ENCODE measurements at regions not wholly inside any gene's neighbourhood (a gene's known extent, or its start where the extent isn't known, plus 50 kb on each side); places are given as distances from the start of the nearest gene placed in this dataset.

GRCh38 chr4:31692399-31692940 is 972.3 kb downstream of the PCDH7 start:
- H3K4me3 ChIP-seq, result no peak overlapping the region
- intact Hi-C loops (cut with DNase I; ENCODE audit: low total_unique reads), result no loop called here
- TF ChIP-seq, protein P1, sequence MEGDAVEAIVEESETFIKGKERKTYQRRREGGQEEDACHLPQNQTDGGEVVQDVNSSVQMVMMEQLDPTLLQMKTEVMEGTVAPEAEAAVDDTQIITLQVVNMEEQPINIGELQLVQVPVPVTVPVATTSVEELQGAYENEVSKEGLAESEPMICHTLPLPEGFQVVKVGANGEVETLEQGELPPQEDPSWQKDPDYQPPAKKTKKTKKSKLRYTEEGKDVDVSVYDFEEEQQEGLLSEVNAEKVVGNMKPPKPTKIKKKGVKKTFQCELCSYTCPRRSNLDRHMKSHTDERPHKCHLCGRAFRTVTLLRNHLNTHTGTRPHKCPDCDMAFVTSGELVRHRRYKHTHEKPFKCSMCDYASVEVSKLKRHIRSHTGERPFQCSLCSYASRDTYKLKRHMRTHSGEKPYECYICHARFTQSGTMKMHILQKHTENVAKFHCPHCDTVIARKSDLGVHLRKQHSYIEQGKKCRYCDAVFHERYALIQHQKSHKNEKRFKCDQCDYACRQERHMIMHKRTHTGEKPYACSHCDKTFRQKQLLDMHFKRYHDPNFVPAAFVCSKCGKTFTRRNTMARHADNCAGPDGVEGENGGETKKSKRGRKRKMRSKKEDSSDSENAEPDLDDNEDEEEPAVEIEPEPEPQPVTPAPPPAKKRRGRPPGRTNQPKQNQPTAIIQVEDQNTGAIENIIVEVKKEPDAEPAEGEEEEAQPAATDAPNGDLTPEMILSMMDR (IDR thresholded peaks at IDR 0.05), result no peak
- no peak for TF ChIP-seq POLR2A (IDR thresholded peaks at IDR 0.05)
- no peaks in the 10 kb centered on the region for H3K27me3 ChIP-seq
- no peak for DNase-seq
- WGBS, 2 donors, result 63 to 64% methylated on average over 4 of the region's 4 CpGs
- no peaks in the 10 kb centered on the region for H3K4me1 ChIP-seq
- H3K36me3 ChIP-seq (ENCODE audit: low read depth, missing control alignments), result no peaks in the 10 kb centered on the region
- H3K27ac ChIP-seq, result no peak overlapping the region
- no peaks in the 10 kb centered on the region for H3K9me3 ChIP-seq

DNA sequence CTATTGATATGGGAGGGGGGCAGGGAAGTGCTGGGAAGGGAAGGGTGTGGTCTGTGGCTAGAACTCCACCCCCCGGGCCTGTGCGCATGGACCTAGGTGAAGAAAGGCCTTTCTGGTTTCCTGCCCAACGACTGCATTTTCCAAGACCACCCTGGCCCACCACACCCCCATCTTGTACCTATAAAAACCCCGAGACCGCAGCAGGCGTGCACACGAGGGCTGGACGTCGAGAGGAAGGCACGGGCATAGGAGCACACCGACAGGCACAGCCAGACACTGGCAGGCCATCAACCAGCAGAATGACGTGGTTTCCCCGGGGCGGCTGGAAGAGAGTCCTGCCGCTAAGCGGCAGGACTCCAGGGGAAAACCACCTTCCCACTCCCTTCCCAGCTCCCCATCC is 981.1 kb downstream of the PCDH7 start:
- intact Hi-C loops (cut with DNase I; ENCODE audit: low total_unique reads), result no loop called here
- H3K36me3 ChIP-seq (ENCODE audit: low read depth, missing control alignments), result no peaks in the 10 kb centered on the region
- TF ChIP-seq, protein P1 (IDR thresholded peaks at IDR 0.05), result no peak
- TF ChIP-seq POLR2A (IDR thresholded peaks at IDR 0.05), result no peak
- H3K27me3 ChIP-seq, result no peaks in the 10 kb centered on the region
- no peak for DNase-seq
- no peak overlapping the region for H3K27ac ChIP-seq
- WGBS, 2 donors, result 75 to 82% methylated on average over 16 of the region's 16 CpGs
- H3K4me3 ChIP-seq, result peak overlapping the region in 1 of 2 donors; percentile 27
- H3K4me1 ChIP-seq, result no peaks in the 10 kb centered on the region
- no peaks in the 10 kb centered on the region for H3K9me3 ChIP-seq

DNA sequence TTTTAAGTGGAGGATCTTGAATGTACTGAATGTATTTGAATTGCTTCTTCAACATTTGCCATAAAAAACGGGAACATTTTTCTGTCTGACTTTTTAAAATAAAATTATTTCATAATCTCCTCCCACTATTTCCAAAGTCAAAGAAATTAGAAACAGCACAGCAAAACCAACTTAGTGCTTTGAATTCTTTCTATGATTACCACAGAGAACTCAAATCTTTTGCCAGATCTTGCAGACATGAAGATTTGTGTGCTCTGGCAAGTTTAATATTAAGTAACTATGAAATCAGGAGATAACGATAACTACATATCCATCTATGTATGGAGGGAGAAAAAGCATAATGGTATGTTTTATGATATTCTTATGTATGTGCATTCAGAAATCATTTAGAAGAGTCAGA is 982.2 kb downstream of the PCDH7 start:
- no peak for DNase-seq
- intact Hi-C loops (cut with DNase I; ENCODE audit: low total_unique reads), result no loop called here
- no peak for TF ChIP-seq POLR2A (IDR thresholded peaks at IDR 0.05)
- TF ChIP-seq, protein P1 (IDR thresholded peaks at IDR 0.05), result no peak
- Histone ChIP-seq H3K36me3 (ENCODE audit: low read depth, missing control alignments) (no peaks in the 10 kb centered on the region), H3K27me3 (no peaks in the 10 kb centered on the region), H3K4me1 (no peaks in the 10 kb centered on the region), H3K9me3 (no peaks in the 10 kb centered on the region), H3K4me3 (no peak overlapping the region), H3K27ac (no peak overlapping the region)
- WGBS, 2 donors, result 68 to 80% methylated on average over 2 of the region's 2 CpGs

DNA sequence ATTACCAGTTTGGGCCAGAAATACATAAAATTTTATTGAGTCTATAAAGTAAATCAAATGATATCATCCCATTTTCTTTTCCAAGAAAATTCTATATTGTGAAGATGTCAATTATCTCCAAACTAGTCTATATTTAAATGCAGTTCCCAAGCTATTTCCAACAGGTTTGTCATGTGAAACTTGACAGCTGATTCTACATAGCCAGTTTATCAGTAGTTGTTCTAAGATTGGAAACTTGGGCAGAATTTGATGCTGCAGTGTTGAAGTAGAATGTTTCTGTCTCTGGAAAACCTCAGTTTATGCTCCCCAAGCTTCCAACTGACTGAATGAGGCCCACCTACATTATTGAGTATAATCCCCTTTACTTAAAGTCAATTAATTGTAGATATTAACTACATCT is 994.1 kb downstream of the PCDH7 start:
- H3K4me3 ChIP-seq, result no peak overlapping the region
- no peak overlapping the region for H3K27ac ChIP-seq
- no peaks in the 10 kb centered on the region for H3K4me1 ChIP-seq
- H3K36me3 ChIP-seq (ENCODE audit: low read depth, missing control alignments), result no peaks in the 10 kb centered on the region
- no peaks in the 10 kb centered on the region for H3K27me3 ChIP-seq
- TF ChIP-seq POLR2A (IDR thresholded peaks at IDR 0.05), result no peak
- TF ChIP-seq, protein P1 (IDR thresholded peaks at IDR 0.05), result no peak
- no peaks in the 10 kb centered on the region for H3K9me3 ChIP-seq
- intact Hi-C loops (cut with DNase I; ENCODE audit: low total_unique reads), result no loop called here
- no peak for DNase-seq

- H3K27me3 ChIP-seq, result no peaks in the 10 kb centered on the region
- no peaks in the 10 kb centered on the region for H3K4me1 ChIP-seq
- no peak overlapping the region for H3K4me3 ChIP-seq
- H3K27ac ChIP-seq, result no peak overlapping the region
- no peaks in the 10 kb centered on the region for H3K9me3 ChIP-seq
- intact Hi-C loops (cut with DNase I; ENCODE audit: low total_unique reads), result no loop called here
- no peaks in the 10 kb centered on the region for H3K36me3 ChIP-seq (ENCODE audit: low read depth, missing control alignments)
- TF ChIP-seq POLR2A (IDR thresholded peaks at IDR 0.05), result no peak
- TF ChIP-seq, protein P1 (IDR thresholded peaks at IDR 0.05), result no peak
- WGBS, 2 donors, result 46 to 50% methylated on average over 1 of the region's 1 CpG
- DNase-seq, result no peak
Measured at GRCh38 chr4:31715302-31715701, 995.1 kb downstream of the PCDH7 start.
